Smooth muscle cell (in vitro differentiated cells): ENCODE measurements at regions not wholly inside any gene's neighbourhood (a gene's known extent, or its start where the extent isn't known, plus 50 kb on each side); places are given as distances from the start of the nearest gene placed in this dataset.
"Not testable (repeated sequence)": the region's sequence is repeated elsewhere in the genome, so short reads cannot be mapped to it uniquely, and the experiment has no call there.

Experiments
- DNase-seq: peaks from one replicate; lab custom pipeline; 2025; ENCODE audit not compliant: unreplicated experiment; lab: John Stamatoyannopoulos, UW
- H2AFZ ChIP-seq: fragments of 200-600 bp; sonication (generic); 2 replicates; pipeline ENCODE4 v1.6.0; 2016; ENCODE audit warnings: antibody characterized with exemption, low read depth, mild to moderate bottlenecking
- H3F3A ChIP-seq: fragments of 200-600 bp; sonication (generic); 2 replicates; pipeline ENCODE4 v1.6.0; 2017; ENCODE audit warnings: antibody characterized with exemption, low read depth
- H3K27ac ChIP-seq: fragments of 200-600 bp; sonication (generic); 2 replicates; pipeline ENCODE4 v1.5.1; 2016; ENCODE audit warnings: low read depth, mild to moderate bottlenecking
- H3K27me3 ChIP-seq: fragments of 200-600 bp; sonication (generic); 2 replicates; pipeline ENCODE4 v1.6.1; 2016; ENCODE audit warnings: low read depth, mild to moderate bottlenecking
- H3K36me3 ChIP-seq: fragments of 200-600 bp; sonication (generic); 2 replicates; pipeline ENCODE4 v1.5.1; 2016; ENCODE audit warnings: low read depth
- H3K4me1 ChIP-seq: fragments of 200-600 bp; sonication (generic); 2 replicates; pipeline ENCODE4 v1.5.1; 2016; ENCODE audit warnings: low read depth
- H3K4me2 ChIP-seq: fragments of 200-600 bp; sonication (generic); 2 replicates; pipeline ENCODE4 v1.6.0; 2016; ENCODE audit warnings: mild to moderate bottlenecking
- H3K4me3 ChIP-seq: fragments of 200-600 bp; sonication (generic); 2 replicates; pipeline ENCODE4 v1.5.1; 2016; ENCODE audit warnings: mild to moderate bottlenecking
- H3K79me2 ChIP-seq: fragments of 200-600 bp; sonication (generic); 2 replicates; pipeline ENCODE4 v1.6.0; 2016; ENCODE audit warnings: low read depth, mild to moderate bottlenecking
- H3K9ac ChIP-seq: fragments of 200-600 bp; sonication (generic); 2 replicates; pipeline ENCODE4 v1.6.0; 2016; ENCODE audit warnings: low read depth
- H3K9me3 ChIP-seq: fragments of 200-600 bp; sonication (generic); replicated peaks from 2 replicates; pipeline ENCODE4 v1.5.1; 2016; ENCODE audit warnings: low read depth
- H4K20me1 ChIP-seq: fragments of 200-600 bp; sonication (generic); 2 replicates; pipeline ENCODE4 v1.6.0; 2016; ENCODE audit warnings: low read depth
- WGBS: methylation state at CpG from one replicate; pipeline ENCODE4 v1.1.7; 2016; ENCODE audit warnings: low lambda C conversion rate; 5-methylcytosine and 5-hydroxymethylcytosine counted together
- TF ChIP-seq, protein P1 (sequence below): fragments of 200-600 bp; sonication (generic); IDR thresholded peaks from 2 replicates; pipeline ENCODE4 v1.5.1; 2017; ENCODE audit warnings: borderline replicate concordance, mild to moderate bottlenecking, antibody characterized with exemption; ENCODE audit not compliant: insufficient read depth, poor library complexity, severe bottlenecking

- DNase-seq, result no peak
- no peak overlapping the region for H2AFZ ChIP-seq
- no peak overlapping the region for H3K27ac ChIP-seq
- no peak overlapping the region for H3K4me2 ChIP-seq
- no peaks in the 10 kb centered on the region for H3K4me1 ChIP-seq
- no peaks in the 10 kb centered on the region for H3F3A ChIP-seq
- H3K9ac ChIP-seq, result no peak overlapping the region
- 94% methylated on average over 6 of the region's 6 CpGs for WGBS
- H3K4me3 ChIP-seq, result no peak overlapping the region
- no peaks in the 10 kb centered on the region for H3K36me3 ChIP-seq
- peaks cover 5% of the 10 kb centered on the region for H3K9me3 ChIP-seq
- TF ChIP-seq, protein P1, sequence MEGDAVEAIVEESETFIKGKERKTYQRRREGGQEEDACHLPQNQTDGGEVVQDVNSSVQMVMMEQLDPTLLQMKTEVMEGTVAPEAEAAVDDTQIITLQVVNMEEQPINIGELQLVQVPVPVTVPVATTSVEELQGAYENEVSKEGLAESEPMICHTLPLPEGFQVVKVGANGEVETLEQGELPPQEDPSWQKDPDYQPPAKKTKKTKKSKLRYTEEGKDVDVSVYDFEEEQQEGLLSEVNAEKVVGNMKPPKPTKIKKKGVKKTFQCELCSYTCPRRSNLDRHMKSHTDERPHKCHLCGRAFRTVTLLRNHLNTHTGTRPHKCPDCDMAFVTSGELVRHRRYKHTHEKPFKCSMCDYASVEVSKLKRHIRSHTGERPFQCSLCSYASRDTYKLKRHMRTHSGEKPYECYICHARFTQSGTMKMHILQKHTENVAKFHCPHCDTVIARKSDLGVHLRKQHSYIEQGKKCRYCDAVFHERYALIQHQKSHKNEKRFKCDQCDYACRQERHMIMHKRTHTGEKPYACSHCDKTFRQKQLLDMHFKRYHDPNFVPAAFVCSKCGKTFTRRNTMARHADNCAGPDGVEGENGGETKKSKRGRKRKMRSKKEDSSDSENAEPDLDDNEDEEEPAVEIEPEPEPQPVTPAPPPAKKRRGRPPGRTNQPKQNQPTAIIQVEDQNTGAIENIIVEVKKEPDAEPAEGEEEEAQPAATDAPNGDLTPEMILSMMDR, result no peak
- no peaks in the 10 kb centered on the region for H3K27me3 ChIP-seq
- no peaks in the 10 kb centered on the region for H4K20me1 ChIP-seq
- H3K79me2 ChIP-seq, result no peaks in the 10 kb centered on the region
Measured at GRCh38 chr19:20388706-20389225, 176.8 kb downstream of the ZNF737 start.

GRCh38 chr19:20385061-20385460 is 180.5 kb downstream of the ZNF737 start:
- H3K36me3 ChIP-seq, result no peaks in the 10 kb centered on the region
- no peak overlapping the region for H3K4me2 ChIP-seq
- TF ChIP-seq, protein P1, result no peak
- DNase-seq, result no peak
- no peak overlapping the region for H3K4me3 ChIP-seq
- H3K4me1 ChIP-seq, result no peaks in the 10 kb centered on the region
- no peak overlapping the region for H3K27ac ChIP-seq
- no peaks in the 10 kb centered on the region for H3F3A ChIP-seq
- no peak overlapping the region for H2AFZ ChIP-seq
- H3K9ac ChIP-seq, result no peak overlapping the region
- whole genome bisulfite sequencing, result 31% methylated on average over 2 of the region's 2 CpGs
- no peaks in the 10 kb centered on the region for H3K9me3 ChIP-seq
- no peaks in the 10 kb centered on the region for H4K20me1 ChIP-seq
- H3K27me3 ChIP-seq, result no peaks in the 10 kb centered on the region
- H3K79me2 ChIP-seq, result no peaks in the 10 kb centered on the region

- Histone ChIP-seq H3K4me1 (peaks cover 11% of the 10 kb centered on the region), H3K9me3 (no peaks in the 10 kb centered on the region), H3K4me2 (no peak overlapping the region), H3K79me2 (no peaks in the 10 kb centered on the region), H4K20me1 (no peaks in the 10 kb centered on the region), H3K36me3 (no peaks in the 10 kb centered on the region), H3F3A (peaks cover 1% of the 10 kb centered on the region), H3K4me3 (no peak overlapping the region), H3K9ac (no peak overlapping the region), H3K27me3 (no peaks in the 10 kb centered on the region), H3K27ac (no peak overlapping the region), H2AFZ (no peak overlapping the region)
- no peak for DNase-seq
- TF ChIP-seq, protein P1, result no peak
- 49% methylated on average over 6 of the region's 6 CpGs for WGBS
Measured at GRCh38 chr19:20371911-20372310, 193.7 kb downstream of the ZNF737 start.

DNA sequence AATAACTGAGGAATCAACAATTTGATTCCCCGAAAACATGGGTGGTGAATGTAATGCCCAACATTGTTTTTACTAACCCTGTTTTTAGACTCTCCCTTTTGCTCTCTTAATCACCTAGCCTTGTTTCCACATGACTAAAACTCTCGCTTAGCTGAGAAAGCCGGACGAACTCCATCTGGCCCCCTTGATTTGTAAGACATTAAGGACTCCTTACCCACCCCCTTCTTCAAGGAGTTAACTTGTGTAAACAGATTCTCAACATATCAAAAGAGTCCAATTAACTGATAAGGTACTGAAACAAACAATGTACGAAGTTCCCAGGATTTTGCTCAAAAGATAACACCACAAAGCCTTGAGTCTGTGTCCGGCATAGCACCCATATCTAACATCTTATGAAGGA is 194.3 kb downstream of the ZNF737 start:
- H3K27ac ChIP-seq, DNase-seq, H3K9ac ChIP-seq, H3F3A ChIP-seq, H2AFZ ChIP-seq, H3K79me2 ChIP-seq, H3K27me3 ChIP-seq, H4K20me1 ChIP-seq, H3K9me3 ChIP-seq, H3K36me3 ChIP-seq, H3K4me2 ChIP-seq, H3K4me3 ChIP-seq: not testable (repeated sequence)
- H3K4me1 ChIP-seq, result peaks cover 11% of the 10 kb centered on the region
- WGBS, result 65% methylated on average over 6 of the region's 6 CpGs
